AG04450 (cell line): ENCODE measurements at regions not wholly inside any gene's neighbourhood (a gene's known extent, or its start where the extent isn't known, plus 50 kb on each side); places are given as distances from the start of the nearest gene placed in this dataset.

Experiments
- CTCF ChIA-PET: fragments of 300-600, 350-600 bp; formaldehyde crosslinking; extraction: SDS; loops from one replicate; lab custom pipeline; 2022; ENCODE audit warnings: antibody characterized with exemption, inconsistent platforms; lab: Charles Lee
- POLR2A ChIA-PET: fragments of 350-600 bp; formaldehyde crosslinking; extraction: SDS; loops from one replicate; lab custom pipeline; 2021; ENCODE audit warnings: antibody characterized with exemption, inconsistent platforms; lab: Yijun Ruan, JAX
- DNase-seq: peaks from one replicate; pipeline ENCODE4 v3.0.0-alpha.2; 2011; ENCODE audit warnings: low read depth, low spot score
- H3K27ac ChIP-seq: one replicate; pipeline ENCODE4 v1.5.1; 2012; ENCODE audit warnings: low read depth, low read length, control low read depth
- H3K27me3 ChIP-seq: one replicate; pipeline ENCODE4 v1.6.0; 2012; ENCODE audit warnings: low read length; ENCODE audit not compliant: control insufficient read depth, insufficient read depth
- H3K4me3 ChIP-seq: 2 replicates; pipeline ENCODE4 v1.5.1; 2011; ENCODE audit warnings: mild to moderate bottlenecking, low read depth, low read length, control low read depth
- H3K9me3 ChIP-seq: 2 replicates; pipeline ENCODE4 v1.5.1; 2012; ENCODE audit warnings: low read length; ENCODE audit not compliant: control insufficient read depth, insufficient read depth
- CTCF ChIP-seq: IDR thresholded peaks from 2 replicates; pipeline ENCODE4 v1.5.1; 2011; ENCODE audit warnings: low read depth, low read length, control low read depth, inconsistent platforms

GRCh38 chr19:28493884-28494283, 719.1 kb downstream of the UQCRFS1 start:
- Histone ChIP-seq H3K4me3 (no peak overlapping the region), H3K27me3 (no peaks in the 10 kb centered on the region), H3K27ac (no peak overlapping the region), H3K9me3 (peaks cover 38% of the 10 kb centered on the region)
- ChIA-PET POLR2A (no interaction called here), CTCF (no interaction called here)
- DNase-seq, result no peak
- no peak for TF ChIP-seq CTCF

GRCh38 chr19:28492621-28493020, 720.3 kb downstream of the UQCRFS1 start:
- CTCF ChIA-PET, result interaction anchor here (0.7 kb wide), 1 partner anchor 719 kb away, joined by 9 read pairs; no protein-coding TSS in a partner anchor
- H3K4me3 ChIP-seq, result no peak overlapping the region
- TF ChIP-seq CTCF, result no peak
- H3K9me3 ChIP-seq, result peaks cover 48% of the 10 kb centered on the region
- POLR2A ChIA-PET, result no interaction called here
- no peak for DNase-seq
- H3K27me3 ChIP-seq, result no peaks in the 10 kb centered on the region
- no peak overlapping the region for H3K27ac ChIP-seq

- DNase-seq, result no peak
- no peaks in the 10 kb centered on the region for H3K27me3 ChIP-seq
- ChIA-PET CTCF (no interaction called here), POLR2A (no interaction called here)
- H3K9me3 ChIP-seq, result peaks cover 48% of the 10 kb centered on the region
- no peak for TF ChIP-seq CTCF
- H3K4me3 ChIP-seq, result no peak overlapping the region
- H3K27ac ChIP-seq, result no peak overlapping the region
These were observed 720.8 kb downstream of the UQCRFS1 start for GRCh38 chr19:28492201-28492600.

- no peak for TF ChIP-seq CTCF
- Histone ChIP-seq H3K27ac (no peak overlapping the region), H3K9me3 (peaks cover 52% of the 10 kb centered on the region), H3K27me3 (no peaks in the 10 kb centered on the region), H3K4me3 (no peak overlapping the region)
- DNase-seq, result no peak
- CTCF ChIA-PET, result no interaction called here
- POLR2A ChIA-PET, result no interaction called here
These were observed 723.2 kb downstream of the UQCRFS1 start for GRCh38 chr19:28489776-28490175.

- Histone ChIP-seq H3K9me3 (peaks cover 49% of the 10 kb centered on the region), H3K4me3 (no peak overlapping the region), H3K27me3 (no peaks in the 10 kb centered on the region), H3K27ac (no peak overlapping the region)
- DNase-seq, result no peak
- ChIA-PET POLR2A (no interaction called here), CTCF (no interaction called here)
- no peak for TF ChIP-seq CTCF
These were observed 723.8 kb downstream of the UQCRFS1 start for GRCh38 chr19:28489126-28489660.
